ENCODE measurements at regions not wholly inside any gene's neighbourhood (a gene's known extent, or its start where the extent isn't known, plus 50 kb on each side); places are given as distances from the start of the nearest gene placed in this dataset.

DNA sequence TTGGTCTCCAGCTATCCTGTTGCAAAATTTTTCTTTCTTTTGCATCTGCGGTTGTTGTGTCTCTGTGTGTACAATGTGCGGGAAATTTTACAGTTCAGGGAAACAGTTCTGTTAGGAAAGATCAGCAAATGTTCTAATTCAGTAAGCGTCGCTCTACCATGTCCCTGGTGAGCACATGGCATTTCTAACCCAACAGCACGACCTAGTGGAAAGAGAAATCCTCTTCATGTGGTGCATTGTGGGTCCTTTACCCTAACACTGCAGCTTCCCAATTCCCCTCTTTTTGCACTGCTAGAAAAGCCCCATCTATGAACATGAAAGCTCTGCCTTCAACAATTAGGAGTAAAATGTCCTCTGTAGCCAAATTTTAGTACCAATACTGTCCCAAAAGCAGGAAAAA is 974.2 kb upstream of the CDH9 start:
- CTCF ChIA-PET, result no interaction called here
- intact Hi-C loops (cut with DNase I, micrococcal nuclease), result no loop called here

GRCh38 chr5:28009576-28009975 is 971.2 kb upstream of the CDH9 start:
- H3K9me3 Mint-ChIP-seq, result peaks cover 35% of the 10 kb centered on the region
- no peak for TF ChIP-seq CTCF (IDR thresholded peaks at IDR 0.05)

More for the DNA sequence above, 974.2 kb upstream of the CDH9 start:
- Histone ChIP-seq H3K36me3 (ENCODE audit: insufficient read depth, low read length) (no peaks in the 10 kb centered on the region), H3K9me3 (ENCODE audit: control insufficient read depth in 1 of 2, insufficient read depth in 1 of 2, low read length in 2 of 2) (peaks cover 8 to 31% of the 10 kb centered on the region in 2 experiments), H3K4me1 (ENCODE audit: insufficient read depth, low read length) (no peaks in the 10 kb centered on the region), H3K4me3 (ENCODE audit: low read length) (no peak overlapping the region), H3K27ac (ENCODE audit: low read depth in 1 of 2, low read length in 2 of 2) (no peak overlapping the region), H3K27me3 (ENCODE audit: control insufficient read depth in 1 of 2, insufficient read depth in 2 of 2, low read length in 2 of 2) (no peaks in the 10 kb centered on the region)
- Mint-ChIP-seq H3K4me1 (ENCODE audit: low read depth) (no peaks in the 10 kb centered on the region), H3K27ac (no peak overlapping the region), H3K9me3 (peaks cover 22% of the 10 kb centered on the region), H3K27me3 (no peaks in the 10 kb centered on the region), H3K36me3 (ENCODE audit: low read depth) (no peaks in the 10 kb centered on the region), H3K4me3 (no peak overlapping the region)
- ATAC-seq (ENCODE audit: poor library complexity) (no peak), DNase-seq (no peak)
- POLR2A ChIA-PET, result no interaction called here
- no peak for TF ChIP-seq CTCF (IDR thresholded peaks at IDR 0.05)

DNA sequence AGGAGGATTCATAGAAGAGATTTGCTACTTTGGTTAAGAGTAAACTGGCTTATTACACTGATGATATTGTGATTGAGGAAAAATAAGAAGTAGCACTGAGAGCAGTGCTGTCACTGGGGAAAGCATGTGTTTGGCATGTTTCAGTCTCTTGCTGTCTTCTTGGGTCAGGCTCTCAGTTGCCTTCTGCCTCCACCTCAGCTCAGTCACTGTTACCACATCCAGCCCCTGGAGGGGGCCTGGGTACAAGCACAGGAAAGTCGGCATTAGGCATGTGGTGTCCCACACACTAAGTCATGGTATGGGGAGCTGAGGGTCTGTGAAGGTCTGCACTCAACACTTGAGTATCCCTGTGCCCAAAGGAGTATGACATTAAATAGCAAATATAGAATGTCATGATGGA is 958.3 kb upstream of the CDH9 start:
- Histone ChIP-seq H3K9me3 (ENCODE audit: control insufficient read depth in 1 of 2, insufficient read depth in 1 of 2, low read length in 2 of 2) (peaks cover 0 to 3% of the 10 kb centered on the region in 2 experiments), H3K27ac (ENCODE audit: low read depth in 1 of 2, low read length in 2 of 2) (no peak overlapping the region), H3K4me1 (ENCODE audit: insufficient read depth, low read length) (no peaks in the 10 kb centered on the region), H3K4me3 (ENCODE audit: low read length) (no peak overlapping the region), H3K27me3 (ENCODE audit: control insufficient read depth in 1 of 2, insufficient read depth in 2 of 2, low read length in 2 of 2) (no peaks in the 10 kb centered on the region), H3K36me3 (ENCODE audit: insufficient read depth, low read length) (no peaks in the 10 kb centered on the region)
- Mint-ChIP-seq H3K4me3 (no peak overlapping the region), H3K27me3 (no peaks in the 10 kb centered on the region), H3K36me3 (ENCODE audit: low read depth) (no peaks in the 10 kb centered on the region), H3K4me1 (ENCODE audit: low read depth) (no peaks in the 10 kb centered on the region), H3K27ac (no peak overlapping the region), H3K9me3 (peaks cover 26% of the 10 kb centered on the region)
- DNase-seq, result no peak
- CTCF ChIA-PET, result no interaction called here
- TF ChIP-seq CTCF (IDR thresholded peaks at IDR 0.05), result no peak
- intact Hi-C loops (cut with DNase I, micrococcal nuclease), result no loop called here
- ATAC-seq (ENCODE audit: poor library complexity), result no peak
- POLR2A ChIA-PET, result no interaction called here

More at GRCh38 chr5:28009576-28009975, 971.2 kb upstream of the CDH9 start:
- no peak for DNase-seq
- no peak for ATAC-seq (ENCODE audit: poor library complexity)
- Histone ChIP-seq H3K27ac (ENCODE audit: low read depth in 1 of 2, low read length in 2 of 2) (no peak overlapping the region), H3K4me1 (ENCODE audit: insufficient read depth, low read length) (no peaks in the 10 kb centered on the region), H3K36me3 (ENCODE audit: insufficient read depth, low read length) (no peaks in the 10 kb centered on the region), H3K4me3 (ENCODE audit: low read length) (no peak overlapping the region), H3K9me3 (ENCODE audit: control insufficient read depth in 1 of 2, insufficient read depth in 1 of 2, low read length in 2 of 2) (peaks cover 8 to 26% of the 10 kb centered on the region in 2 experiments), H3K27me3 (ENCODE audit: control insufficient read depth in 1 of 2, insufficient read depth in 2 of 2, low read length in 2 of 2) (no peaks in the 10 kb centered on the region)
- Mint-ChIP-seq H3K27ac (no peak overlapping the region), H3K27me3 (no peaks in the 10 kb centered on the region), H3K36me3 (ENCODE audit: low read depth) (no peaks in the 10 kb centered on the region), H3K4me3 (no peak overlapping the region), H3K4me1 (ENCODE audit: low read depth) (no peaks in the 10 kb centered on the region)
- POLR2A ChIA-PET, result no interaction called here
- CTCF ChIA-PET, result no interaction called here
- intact Hi-C loops (cut with DNase I, micrococcal nuclease), result no loop called here

Measured in CD4-positive, alpha-beta T cell (primary cell).